Body of pancreas (tissue), 4 donors: ENCODE measurements at regions not wholly inside any gene's neighbourhood (a gene's known extent, or its start where the extent isn't known, plus 50 kb on each side); places are given as distances from the start of the nearest gene placed in this dataset.

Experiments used
- ATAC-seq: fragments of 150-250 bp; one replicate; pipeline ENCODE4 v1.9.1; 2016
- DNase-seq, 4 donors: peaks; one replicate each; pipeline ENCODE4 v3.0.0-alpha.2; 2019
- H3K27ac ChIP-seq, 4 donors: fragments of 200-600 bp; sonication (generic); 1 replicate in 3 of 4; 2 replicates in 1 of 4; pipeline versions ENCODE4 v1.5.1 to v1.6.1; 2016 to 2019; ENCODE audit warnings: mild to moderate bottlenecking in 1 of 4, mixed read lengths in 1 of 4, moderate library complexity in 1 of 4
- H3K27me3 ChIP-seq, 2 donors: fragments of 200-600 bp; sonication (generic); one replicate each; pipeline ENCODE4 v1.6.0; 2016; ENCODE audit warnings: mild to moderate bottlenecking in 1 of 2
- H3K36me3 ChIP-seq, 2 donors: fragments of 200-600 bp; sonication (generic); replicated peaks in 1 of 2; 2 replicates each; pipeline ENCODE4 v1.5.1; 2016; ENCODE audit warnings: low read depth in 2 of 2; ENCODE audit not compliant: insufficient read depth in 1 of 2
- H3K4me1 ChIP-seq: fragments of 200-600 bp; sonication (generic); one replicate; pipeline ENCODE4 v1.6.0; 2016
- H3K4me3 ChIP-seq, 2 donors: fragments of 200-600 bp; sonication (generic); 1 replicate in 1 of 2; 2 replicates in 1 of 2; pipeline ENCODE4 v1.5.1; 2016 to 2019
- H3K9me3 ChIP-seq, 3 donors: fragments of 200-600 bp; sonication (generic); 1 replicate in 2 of 3; 2 replicates in 1 of 3; pipeline ENCODE4 v1.5.1; 2016
- POLR2A ChIP-seq, 3 donors: fragments of 450-650 bp; IDR thresholded peaks; one replicate each; pipeline ENCODE4 v1.6.1; 2016; ENCODE audit warnings: antibody characterized with exemption in 3 of 3, mild to moderate bottlenecking in 2 of 3
- WGBS, 2 donors: methylation state at CpG; one replicate each; pipeline ENCODE4 v1.1.5; 2017; 5-methylcytosine and 5-hydroxymethylcytosine counted together
- intact Hi-C: fragments of 100-400 bp; cut with DNase I; formaldehyde crosslinking; loops from one replicate; pipeline ENCODE4 v1.15.1; 2023
- TF ChIP-seq, protein P1 (sequence below), 7 experiments: fragments of 450-650 bp in 4 of 7; fragments of 200-600 bp in 3 of 7; sonication (generic) in 3 of 7; IDR thresholded peaks; one replicate each; pipeline ENCODE4 v1.5.1; 2016 to 2019; ENCODE audit warnings: antibody characterized with exemption in 7 of 7

DNA sequence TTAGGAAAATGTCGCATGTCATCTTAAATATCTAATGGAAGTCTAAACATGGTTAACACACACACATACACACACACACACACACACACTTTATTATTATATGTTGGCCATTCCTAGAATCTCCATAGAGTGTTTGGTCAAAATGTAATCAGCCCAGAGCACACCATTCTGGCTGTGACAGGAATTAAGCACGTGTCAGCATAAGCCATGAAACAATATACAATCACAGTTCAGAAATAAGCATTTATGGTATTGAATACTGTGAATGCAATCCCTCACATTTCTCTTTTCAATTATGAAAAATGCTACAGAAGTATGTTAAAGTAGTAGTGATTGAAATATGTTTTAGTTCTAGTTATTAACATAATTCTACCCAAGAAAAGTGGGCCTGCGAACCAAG is 611.6 kb downstream of the PRELID2 start:
- H3K27ac ChIP-seq = no peak overlapping the region
- no peak for TF ChIP-seq POLR2A (IDR thresholded peaks at IDR 0.05)
- TF ChIP-seq, protein P1, sequence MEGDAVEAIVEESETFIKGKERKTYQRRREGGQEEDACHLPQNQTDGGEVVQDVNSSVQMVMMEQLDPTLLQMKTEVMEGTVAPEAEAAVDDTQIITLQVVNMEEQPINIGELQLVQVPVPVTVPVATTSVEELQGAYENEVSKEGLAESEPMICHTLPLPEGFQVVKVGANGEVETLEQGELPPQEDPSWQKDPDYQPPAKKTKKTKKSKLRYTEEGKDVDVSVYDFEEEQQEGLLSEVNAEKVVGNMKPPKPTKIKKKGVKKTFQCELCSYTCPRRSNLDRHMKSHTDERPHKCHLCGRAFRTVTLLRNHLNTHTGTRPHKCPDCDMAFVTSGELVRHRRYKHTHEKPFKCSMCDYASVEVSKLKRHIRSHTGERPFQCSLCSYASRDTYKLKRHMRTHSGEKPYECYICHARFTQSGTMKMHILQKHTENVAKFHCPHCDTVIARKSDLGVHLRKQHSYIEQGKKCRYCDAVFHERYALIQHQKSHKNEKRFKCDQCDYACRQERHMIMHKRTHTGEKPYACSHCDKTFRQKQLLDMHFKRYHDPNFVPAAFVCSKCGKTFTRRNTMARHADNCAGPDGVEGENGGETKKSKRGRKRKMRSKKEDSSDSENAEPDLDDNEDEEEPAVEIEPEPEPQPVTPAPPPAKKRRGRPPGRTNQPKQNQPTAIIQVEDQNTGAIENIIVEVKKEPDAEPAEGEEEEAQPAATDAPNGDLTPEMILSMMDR (IDR thresholded peaks at IDR 0.05) = no peak
- no peak for DNase-seq
- no peaks in the 10 kb centered on the region for H3K9me3 ChIP-seq
- H3K36me3 ChIP-seq = no peaks in the 10 kb centered on the region
- no peak overlapping the region for H3K4me3 ChIP-seq
- H3K4me1 ChIP-seq = peaks cover 13% of the 10 kb centered on the region
- intact Hi-C loops = no loop called here
- no peak for ATAC-seq
- 91 to 92% methylated on average over 3 of the region's 3 CpGs for WGBS, 2 donors
- H3K27me3 ChIP-seq = no peaks in the 10 kb centered on the region

GRCh38 chr5:145222622-145223021 is 612.5 kb downstream of the PRELID2 start:
- H3K4me3 ChIP-seq = no peak overlapping the region
- no peaks in the 10 kb centered on the region for H3K27me3 ChIP-seq
- DNase-seq (no peak), ATAC-seq (no peak)
- no peak overlapping the region for H3K27ac ChIP-seq
- intact Hi-C loops = no loop called here
- no peaks in the 10 kb centered on the region for H3K9me3 ChIP-seq
- no peaks in the 10 kb centered on the region for H3K36me3 ChIP-seq
- TF ChIP-seq POLR2A (IDR thresholded peaks at IDR 0.05) = no peak
- TF ChIP-seq, protein P1 (IDR thresholded peaks at IDR 0.05) = no peak
- peaks cover 13% of the 10 kb centered on the region for H3K4me1 ChIP-seq

DNA sequence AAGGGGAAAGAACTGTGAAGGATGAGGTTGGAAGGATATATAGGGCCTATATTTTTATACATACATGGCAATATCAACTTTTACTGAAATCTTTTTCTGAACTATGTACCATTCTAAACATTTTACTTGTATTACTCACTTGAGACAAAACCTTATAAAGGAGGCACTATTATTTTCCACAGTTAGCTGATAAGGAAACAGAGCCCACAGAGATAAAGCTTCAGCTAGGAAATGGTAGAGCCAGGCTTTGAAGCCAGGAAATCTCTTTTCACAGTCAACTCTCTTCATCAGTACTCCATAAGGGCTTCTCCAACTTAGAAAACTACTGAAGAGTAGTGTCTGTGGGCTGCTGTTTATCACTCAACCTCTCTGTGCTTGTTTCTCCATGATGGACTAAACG is 613.7 kb downstream of the PRELID2 start:
- DNase-seq (no peak), ATAC-seq (no peak)
- Histone ChIP-seq H3K4me1 (peaks cover 13% of the 10 kb centered on the region), H3K9me3 (no peaks in the 10 kb centered on the region), H3K36me3 (no peaks in the 10 kb centered on the region), H3K4me3 (no peak overlapping the region), H3K27ac (no peak overlapping the region), H3K27me3 (no peaks in the 10 kb centered on the region)
- TF ChIP-seq POLR2A (IDR thresholded peaks at IDR 0.05) = no peak
- TF ChIP-seq, protein P1 (IDR thresholded peaks at IDR 0.05) = no peak
- intact Hi-C loops = no loop called here
- 92 to 100% methylated on average over 1 of the region's 1 CpG for WGBS, 2 donors

- H3K4me1 ChIP-seq = peaks cover 13% of the 10 kb centered on the region
- no peak for ATAC-seq
- intact Hi-C loops = no loop called here
- H3K27ac ChIP-seq = no peak overlapping the region
- no peak overlapping the region for H3K4me3 ChIP-seq
- 59 to 63% methylated on average over 5 of the region's 5 CpGs for WGBS, 2 donors
- no peaks in the 10 kb centered on the region for H3K36me3 ChIP-seq
- H3K27me3 ChIP-seq = no peaks in the 10 kb centered on the region
- no peaks in the 10 kb centered on the region for H3K9me3 ChIP-seq
- DNase-seq = peak in 1 of 4 donors; percentile 10
- TF ChIP-seq, protein P1 (IDR thresholded peaks at IDR 0.05) = no peak
- no peak for TF ChIP-seq POLR2A (IDR thresholded peaks at IDR 0.05)
These were observed 614.7 kb downstream of the PRELID2 start for GRCh38 chr5:145220481-145220880.

GRCh38 chr5:145218982-145219381 is 616.2 kb downstream of the PRELID2 start:
- intact Hi-C loops = no loop called here
- Histone ChIP-seq H3K4me3 (no peak overlapping the region), H3K4me1 (peaks cover 13% of the 10 kb centered on the region), H3K36me3 (no peaks in the 10 kb centered on the region), H3K9me3 (no peaks in the 10 kb centered on the region), H3K27ac (peak overlapping the region in 1 of 4 donors; percentile 32), H3K27me3 (no peaks in the 10 kb centered on the region)
- DNase-seq = no peak
- WGBS, 2 donors = 57 to 66% methylated on average over 1 of the region's 1 CpG
- ATAC-seq = peak; percentile 53
- no peak for TF ChIP-seq POLR2A (IDR thresholded peaks at IDR 0.05)
- TF ChIP-seq, protein P1 (IDR thresholded peaks at IDR 0.05) = no peak
